HEK293 (cell line): ENCODE measurements at regions not wholly inside any gene's neighbourhood (a gene's known extent, or its start where the extent isn't known, plus 50 kb on each side); places are given as distances from the start of the nearest gene placed in this dataset.
A peak's percentile ranks its signal among the peaks of the same experiment; 100 is the strongest.

ENCODE experiments used
- CTCF ChIA-PET: fragments of 350-600 bp; formaldehyde crosslinking; extraction: SDS; loops from one replicate; lab custom pipeline; 2021; ENCODE audit warnings: antibody characterized with exemption; lab: Yijun Ruan, JAX
- POLR2A ChIA-PET: fragments of 300-600 bp; formaldehyde crosslinking; extraction: SDS; loops from one replicate; lab custom pipeline; 2020; ENCODE audit warnings: antibody characterized with exemption, inconsistent platforms; lab: Yijun Ruan, JAX
- H3K27ac ChIP-seq: fragments of 200-500 bp; sonication (Bioruptor generic); 2 replicates; pipeline ENCODE4 v1.5.1; 2014; ENCODE audit warnings: low read depth, low read length, control low read depth, inconsistent platforms; ENCODE audit errors: extremely low read depth
- H3K36me3 ChIP-seq, 2 experiments: fragments of 200-500 bp in 1 of 2; sonication (Bioruptor generic) in 1 of 2; 1 replicate in 1 of 2; 2 replicates in 1 of 2; pipeline ENCODE4 v1.5.1; 2014 to 2017; ENCODE audit warnings: inconsistent platforms in 2 of 2, low read length in 2 of 2; ENCODE audit not compliant: control insufficient read depth in 2 of 2, insufficient read depth in 1 of 2
- H3K4me1 ChIP-seq: fragments of 200-500 bp; sonication (Bioruptor generic); 2 replicates; pipeline ENCODE4 v1.5.1; 2014; ENCODE audit warnings: mild to moderate bottlenecking, low read length, inconsistent platforms; ENCODE audit not compliant: control insufficient read depth, insufficient read depth
- H3K4me3 ChIP-seq: 2 replicates; pipeline ENCODE4 v1.5.1; 2011; ENCODE audit warnings: low read depth, mild to moderate bottlenecking, control low read depth, low read length, moderate library complexity
- H3K9me3 ChIP-seq: fragments of 200-500 bp; sonication (Bioruptor generic); 2 replicates; pipeline ENCODE4 v1.5.1; 2014; ENCODE audit warnings: low read depth, low read length, inconsistent platforms; ENCODE audit not compliant: control insufficient read depth, insufficient read depth
- IKZF3 ChIP-seq: fragments of 450-650 bp; IDR thresholded peaks from 2 replicates; pipeline ENCODE4 v1.5.0; 2018; ENCODE audit warnings: missing biosample characterization, mild to moderate bottlenecking, missing genetic modification characterization, moderate library complexity
- KLF9 ChIP-seq: fragments of 450-650 bp; formaldehyde crosslinking; IDR thresholded peaks from 2 replicates; pipeline ENCODE4 v1.5.1; 2016; ENCODE audit warnings: missing biosample characterization, missing genetic modification characterization, low read depth
- SP2 ChIP-seq: fragments of 450-650 bp; formaldehyde crosslinking; IDR thresholded peaks from 2 replicates; pipeline ENCODE4 v1.5.1; 2016; ENCODE audit warnings: missing biosample characterization, missing genetic modification characterization
- SP7 ChIP-seq: fragments of 450-650 bp; formaldehyde crosslinking; IDR thresholded peaks from 2 replicates; pipeline ENCODE4 v1.5.1; 2016; ENCODE audit warnings: missing biosample characterization, missing genetic modification characterization
- ZFP3 ChIP-seq: fragments of 450-650 bp; formaldehyde crosslinking; IDR thresholded peaks from 2 replicates; pipeline ENCODE4 v1.5.1; 2016; ENCODE audit warnings: low read depth, missing biosample characterization, missing genetic modification characterization
- ZNF114 ChIP-seq: fragments of 450-650 bp; formaldehyde crosslinking; IDR thresholded peaks from 2 replicates; pipeline ENCODE4 v1.5.0; 2017; ENCODE audit warnings: missing biosample characterization, missing genetic modification characterization
- ZNF2 ChIP-seq: fragments of 450-650 bp; formaldehyde crosslinking; IDR thresholded peaks from 2 replicates; pipeline ENCODE4 v1.5.1; 2016; ENCODE audit warnings: missing biosample characterization, missing genetic modification characterization
- ZNF302 ChIP-seq: fragments of 450-650 bp; formaldehyde crosslinking; IDR thresholded peaks from 2 replicates; pipeline ENCODE4 v1.5.1; 2016; ENCODE audit warnings: missing biosample characterization, missing genetic modification characterization, low read depth
- ZNF394 ChIP-seq: fragments of 450-650 bp; formaldehyde crosslinking; IDR thresholded peaks from 2 replicates; pipeline ENCODE4 v1.5.1; 2016; ENCODE audit warnings: missing biosample characterization, missing genetic modification characterization, mild to moderate bottlenecking, moderate library complexity, borderline replicate concordance
- ZNF423 ChIP-seq: fragments of 450-650 bp; formaldehyde crosslinking; IDR thresholded peaks from 2 replicates; pipeline ENCODE4 v1.5.1; 2016; ENCODE audit warnings: missing biosample characterization, missing genetic modification characterization
- ZNF48 ChIP-seq: fragments of 450-650 bp; formaldehyde crosslinking; IDR thresholded peaks from 2 replicates; pipeline ENCODE4 v1.5.1; 2016; ENCODE audit warnings: missing biosample characterization, missing genetic modification characterization
- ZNF558 ChIP-seq: fragments of 450-650 bp; formaldehyde crosslinking; IDR thresholded peaks from 2 replicates; pipeline ENCODE4 v1.5.1; 2016; ENCODE audit warnings: missing biosample characterization, missing genetic modification characterization
- ZNF560 ChIP-seq: fragments of 450-650 bp; formaldehyde crosslinking; IDR thresholded peaks from 2 replicates; pipeline ENCODE4 v1.5.1; 2017; ENCODE audit warnings: missing biosample characterization, missing genetic modification characterization, borderline replicate concordance
- ZNF561 ChIP-seq: fragments of 450-650 bp; IDR thresholded peaks from 2 replicates; pipeline ENCODE4 v1.5.1; 2018; ENCODE audit warnings: missing biosample characterization, missing genetic modification characterization, borderline replicate concordance
- ZNF600 ChIP-seq: fragments of 450-650 bp; formaldehyde crosslinking; IDR thresholded peaks from 2 replicates; pipeline ENCODE4 v1.5.1; 2016; ENCODE audit warnings: missing biosample characterization, missing genetic modification characterization
- ZNF626 ChIP-seq: fragments of 450-650 bp; sonication (Bioruptor Pico); formaldehyde crosslinking; IDR thresholded peaks from 2 replicates; pipeline ENCODE4 v1.5.1; 2018; ENCODE audit warnings: missing biosample characterization, missing genetic modification characterization, inconsistent platforms
- ZNF677 ChIP-seq: fragments of 450-650 bp; IDR thresholded peaks from 2 replicates; pipeline ENCODE4 v1.5.0; 2018; ENCODE audit warnings: missing biosample characterization, mild to moderate bottlenecking, missing genetic modification characterization, moderate library complexity
- ZNF747 ChIP-seq: fragments of 450-650 bp; formaldehyde crosslinking; IDR thresholded peaks from 2 replicates; pipeline ENCODE4 v1.5.1; 2016; ENCODE audit warnings: missing biosample characterization, missing genetic modification characterization
- TF ChIP-seq, protein P1 (sequence below): fragments of 450-650 bp; formaldehyde crosslinking; IDR thresholded peaks from 2 replicates; pipeline ENCODE4 v1.5.1; 2016; ENCODE audit warnings: missing biosample characterization, missing genetic modification characterization
- TF ChIP-seq, protein P2 (sequence below): fragments of 450-650 bp; formaldehyde crosslinking; IDR thresholded peaks from 2 replicates; pipeline ENCODE4 v1.5.1; 2017; ENCODE audit warnings: missing biosample characterization, missing genetic modification characterization
- TF ChIP-seq, protein P3 (sequence below): fragments of 450-650 bp; formaldehyde crosslinking; IDR thresholded peaks from 2 replicates; pipeline ENCODE4 v1.5.1; 2017; ENCODE audit warnings: missing biosample characterization, missing genetic modification characterization
- TF ChIP-seq, protein P4 (sequence below): fragments of 450-650 bp; formaldehyde crosslinking; IDR thresholded peaks from 2 replicates; pipeline ENCODE4 v1.5.1; 2016; ENCODE audit warnings: missing biosample characterization, missing genetic modification characterization
- TF ChIP-seq, protein P5 (sequence below): sonication (generic); formaldehyde crosslinking; IDR thresholded peaks from 2 replicates; pipeline ENCODE4 v1.8.1; 2022; ENCODE audit warnings: mild to moderate bottlenecking, moderate library complexity, missing genetic modification reagents

DNA sequence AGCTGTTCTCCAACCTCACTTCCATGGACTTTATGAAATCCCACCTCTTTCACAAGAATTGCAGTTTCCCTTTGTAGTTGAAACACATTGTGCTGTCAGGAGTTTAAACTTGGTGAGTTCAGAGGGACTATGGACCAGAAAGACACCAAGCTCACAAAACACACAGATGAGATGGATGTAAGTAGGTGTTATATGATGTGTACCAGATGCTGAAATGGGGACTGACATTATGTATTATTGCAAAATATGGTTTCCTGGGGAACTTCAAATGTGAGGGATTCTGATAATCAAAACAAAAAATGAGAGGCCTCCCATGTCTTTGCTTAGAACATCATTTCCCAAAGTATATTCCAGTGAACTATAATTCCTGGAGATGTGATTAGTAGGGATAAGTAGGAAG is 401.1 kb upstream of the ARID1B start (continued):
- TF ChIP-seq KLF9 (tag by site-specific recombination) (no peak), ZNF302 (tag by site-specific recombination) (no peak), ZNF423 (tag by site-specific recombination) (no peak), SP7 (tag by site-specific recombination) (no peak)

DNA sequence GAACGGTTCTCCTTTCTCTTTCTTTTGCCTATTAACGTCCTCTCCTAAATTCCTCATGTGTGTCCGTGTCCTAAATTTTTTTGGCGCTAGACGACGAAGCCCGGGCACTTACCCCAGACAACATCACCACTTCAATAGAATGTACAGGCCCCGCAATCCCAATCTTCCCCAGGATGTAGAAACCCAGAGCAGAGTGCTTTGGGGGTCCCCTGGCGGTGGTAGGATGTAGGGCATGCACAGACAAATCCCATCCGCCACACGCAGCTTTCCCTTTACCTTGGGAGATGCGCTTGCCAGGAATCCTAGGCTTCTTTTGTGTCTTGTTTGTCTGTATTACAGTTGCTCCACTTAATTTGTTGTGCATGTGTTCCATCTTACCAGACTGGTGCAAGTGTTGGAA is 417.3 kb upstream of the ARID1B start:
- ChIA-PET POLR2A (no interaction called here), CTCF (interaction anchor here (0.6 to 1.1 kb wide), 3 partner anchors 8 to 429 kb away, joined by 3 read pairs; no protein-coding TSS in a partner anchor)
- Histone ChIP-seq H3K4me1 (no peaks in the 10 kb centered on the region), H3K27ac (no peak overlapping the region), H3K4me3 (no peak overlapping the region)
- TF ChIP-seq, protein P1, sequence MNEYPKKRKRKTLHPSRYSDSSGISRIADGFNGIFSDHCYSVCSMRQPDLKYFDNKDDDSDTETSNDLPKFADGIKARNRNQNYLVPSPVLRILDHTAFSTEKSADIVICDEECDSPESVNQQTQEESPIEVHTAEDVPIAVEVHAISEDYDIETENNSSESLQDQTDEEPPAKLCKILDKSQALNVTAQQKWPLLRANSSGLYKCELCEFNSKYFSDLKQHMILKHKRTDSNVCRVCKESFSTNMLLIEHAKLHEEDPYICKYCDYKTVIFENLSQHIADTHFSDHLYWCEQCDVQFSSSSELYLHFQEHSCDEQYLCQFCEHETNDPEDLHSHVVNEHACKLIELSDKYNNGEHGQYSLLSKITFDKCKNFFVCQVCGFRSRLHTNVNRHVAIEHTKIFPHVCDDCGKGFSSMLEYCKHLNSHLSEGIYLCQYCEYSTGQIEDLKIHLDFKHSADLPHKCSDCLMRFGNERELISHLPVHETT (tag by site-specific recombination), result no peak
- no peak for TF ChIP-seq ZNF747 (tag by site-specific recombination)
- TF ChIP-seq ZNF394 (tag by site-specific recombination), result no peak
- TF ChIP-seq ZNF558, result peak; percentile 80
- TF ChIP-seq, all 188 proteins: peak for 1
- Histone ChIP-seq H3K36me3 (no peaks in the 10 kb centered on the region), H3K9me3 (no peaks in the 10 kb centered on the region)

DNA sequence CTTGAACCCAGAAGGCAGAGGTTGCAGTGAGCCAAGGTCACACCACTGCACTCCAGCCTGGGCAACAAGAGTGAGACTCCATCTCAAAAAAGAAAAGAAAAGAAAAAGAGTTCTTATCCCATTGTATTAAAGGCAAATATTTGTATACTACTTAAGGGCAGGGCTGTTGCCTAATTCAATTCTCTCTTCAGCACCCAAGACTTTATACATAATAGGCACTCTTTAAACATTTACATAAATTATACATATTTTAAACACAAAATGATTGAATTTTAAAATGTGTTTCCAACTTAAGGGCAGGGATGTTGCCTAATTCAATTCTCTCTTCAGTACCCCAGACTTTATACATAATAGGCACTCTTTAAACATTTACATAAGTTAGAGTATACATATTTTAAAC is 424.3 kb upstream of the ARID1B start:
- Histone ChIP-seq H3K36me3 (no peaks in the 10 kb centered on the region), H3K27ac (no peak overlapping the region), H3K4me1 (no peaks in the 10 kb centered on the region), H3K4me3 (no peak overlapping the region), H3K9me3 (no peaks in the 10 kb centered on the region)
- ChIA-PET CTCF (no interaction called here), POLR2A (no interaction called here)
- TF ChIP-seq, protein P2, sequence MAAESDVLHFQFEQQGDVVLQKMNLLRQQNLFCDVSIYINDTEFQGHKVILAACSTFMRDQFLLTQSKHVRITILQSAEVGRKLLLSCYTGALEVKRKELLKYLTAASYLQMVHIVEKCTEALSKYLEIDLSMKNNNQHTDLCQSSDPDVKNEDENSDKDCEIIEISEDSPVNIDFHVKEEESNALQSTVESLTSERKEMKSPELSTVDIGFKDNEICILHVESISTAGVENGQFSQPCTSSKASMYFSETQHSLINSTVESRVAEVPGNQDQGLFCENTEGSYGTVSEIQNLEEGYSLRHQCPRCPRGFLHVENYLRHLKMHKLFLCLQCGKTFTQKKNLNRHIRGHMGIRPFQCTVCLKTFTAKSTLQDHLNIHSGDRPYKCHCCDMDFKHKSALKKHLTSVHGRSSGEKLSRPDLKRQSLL (tag by site-specific recombination), result no peak
- TF ChIP-seq ZNF677 (tag by site-specific recombination) (no peak), ZFP3 (tag by site-specific recombination) (no peak), ZNF48 (tag by site-specific recombination) (no peak), SP7 (tag by site-specific recombination) (no peak), IKZF3 (no peak), SP2 (tag by site-specific recombination) (no peak), ZNF561 (tag by site-specific recombination) (no peak), ZNF626 (tag by site-specific recombination) (no peak), ZNF560 (no peak), ZNF114 (tag by site-specific recombination) (no peak), ZNF2 (tag by site-specific recombination) (no peak), ZNF600 (tag by site-specific recombination) (no peak)
- TF ChIP-seq, protein P3, sequence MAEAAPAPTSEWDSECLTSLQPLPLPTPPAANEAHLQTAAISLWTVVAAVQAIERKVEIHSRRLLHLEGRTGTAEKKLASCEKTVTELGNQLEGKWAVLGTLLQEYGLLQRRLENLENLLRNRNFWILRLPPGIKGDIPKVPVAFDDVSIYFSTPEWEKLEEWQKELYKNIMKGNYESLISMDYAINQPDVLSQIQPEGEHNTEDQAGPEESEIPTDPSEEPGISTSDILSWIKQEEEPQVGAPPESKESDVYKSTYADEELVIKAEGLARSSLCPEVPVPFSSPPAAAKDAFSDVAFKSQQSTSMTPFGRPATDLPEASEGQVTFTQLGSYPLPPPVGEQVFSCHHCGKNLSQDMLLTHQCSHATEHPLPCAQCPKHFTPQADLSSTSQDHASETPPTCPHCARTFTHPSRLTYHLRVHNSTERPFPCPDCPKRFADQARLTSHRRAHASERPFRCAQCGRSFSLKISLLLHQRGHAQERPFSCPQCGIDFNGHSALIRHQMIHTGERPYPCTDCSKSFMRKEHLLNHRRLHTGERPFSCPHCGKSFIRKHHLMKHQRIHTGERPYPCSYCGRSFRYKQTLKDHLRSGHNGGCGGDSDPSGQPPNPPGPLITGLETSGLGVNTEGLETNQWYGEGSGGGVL, result no peak
- TF ChIP-seq, protein P4, sequence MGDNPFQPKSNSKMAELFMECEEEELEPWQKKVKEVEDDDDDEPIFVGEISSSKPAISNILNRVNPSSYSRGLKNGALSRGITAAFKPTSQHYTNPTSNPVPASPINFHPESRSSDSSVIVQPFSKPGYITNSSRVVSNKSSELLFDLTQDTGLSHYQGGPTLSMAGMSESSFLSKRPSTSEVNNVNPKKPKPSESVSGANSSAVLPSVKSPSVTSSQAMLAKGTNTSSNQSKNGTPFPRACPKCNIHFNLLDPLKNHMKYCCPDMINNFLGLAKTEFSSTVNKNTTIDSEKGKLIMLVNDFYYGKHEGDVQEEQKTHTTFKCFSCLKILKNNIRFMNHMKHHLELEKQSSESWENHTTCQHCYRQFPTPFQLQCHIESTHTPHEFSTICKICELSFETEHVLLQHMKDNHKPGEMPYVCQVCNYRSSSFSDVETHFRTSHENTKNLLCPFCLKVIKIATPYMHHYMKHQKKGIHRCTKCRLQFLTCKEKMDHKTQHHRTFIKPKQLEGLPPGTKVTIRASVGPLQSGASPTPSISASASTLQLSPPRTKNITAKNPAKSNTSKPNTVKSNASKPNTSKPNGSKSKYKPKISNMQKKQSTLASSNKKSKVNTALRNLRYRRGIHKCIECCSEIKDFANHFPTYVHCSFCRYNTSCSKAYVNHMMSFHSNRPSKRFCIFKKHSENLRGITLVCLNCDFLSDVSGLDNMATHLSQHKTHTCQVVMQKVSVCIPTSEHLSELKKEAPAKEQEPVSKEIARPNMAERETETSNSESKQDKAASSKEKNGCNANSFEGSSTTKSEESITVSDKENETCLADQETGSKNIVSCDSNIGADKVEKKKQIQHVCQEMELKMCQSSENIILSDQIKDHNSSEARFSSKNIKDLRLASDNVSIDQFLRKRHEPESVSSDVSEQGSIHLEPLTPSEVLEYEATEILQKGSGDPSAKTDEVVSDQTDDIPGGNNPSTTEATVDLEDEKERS (tag by site-specific recombination), result no peak
- TF ChIP-seq, protein P5, sequence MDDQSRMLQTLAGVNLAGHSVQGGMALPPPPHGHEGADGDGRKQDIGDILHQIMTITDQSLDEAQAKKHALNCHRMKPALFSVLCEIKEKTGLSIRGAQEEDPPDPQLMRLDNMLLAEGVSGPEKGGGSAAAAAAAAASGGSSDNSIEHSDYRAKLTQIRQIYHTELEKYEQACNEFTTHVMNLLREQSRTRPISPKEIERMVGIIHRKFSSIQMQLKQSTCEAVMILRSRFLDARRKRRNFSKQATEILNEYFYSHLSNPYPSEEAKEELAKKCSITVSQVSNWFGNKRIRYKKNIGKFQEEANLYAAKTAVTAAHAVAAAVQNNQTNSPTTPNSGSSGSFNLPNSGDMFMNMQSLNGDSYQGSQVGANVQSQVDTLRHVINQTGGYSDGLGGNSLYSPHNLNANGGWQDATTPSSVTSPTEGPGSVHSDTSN, result no peak
